Spleen (tissue), 11 donors: ENCODE measurements at regions not wholly inside any gene's neighbourhood (a gene's known extent, or its start where the extent isn't known, plus 50 kb on each side); places are given as distances from the start of the nearest gene placed in this dataset.
A peak's percentile ranks its signal among the peaks of the same experiment; 100 is the strongest.

ENCODE experiments used
- DNase-seq: peaks from one replicate; pipeline ENCODE4 v3.0.0-alpha.2; 2020
- H3K27ac ChIP-seq, 8 donors: fragments of 200-600 bp; sonication (generic) in 7 of 8; 1 replicate in 4 of 8; 2 replicates in 4 of 8; pipeline versions ENCODE4 v1.5.0 to v1.8.0; 2016 to 2021; ENCODE audit warnings: inconsistent platforms in 4 of 8, mild to moderate bottlenecking in 4 of 8, moderate library complexity in 1 of 8
- H3K27me3 ChIP-seq, 7 donors: fragments of 200-600 bp; sonication (generic) in 6 of 7; replicated peaks in 1 of 7; 1 replicate in 4 of 7; 2 replicates in 3 of 7; pipeline versions ENCODE4 v1.5.0 to v1.8.0; 2016 to 2021; ENCODE audit warnings: inconsistent platforms in 3 of 7, mild to moderate bottlenecking in 1 of 7
- H3K36me3 ChIP-seq, 6 donors: fragments of 200-600 bp; sonication (generic) in 5 of 6; 1 replicate in 4 of 6; 2 replicates in 2 of 6; pipeline versions ENCODE4 v1.5.0 to v1.8.0; 2016 to 2021; ENCODE audit warnings: inconsistent platforms in 2 of 6
- H3K4me1 ChIP-seq, 6 donors: fragments of 200-600 bp; sonication (generic) in 5 of 6; 1 replicate in 3 of 6; 2 replicates in 3 of 6; pipeline versions ENCODE4 v1.5.0 to v1.8.0; 2016 to 2021; ENCODE audit warnings: inconsistent platforms in 3 of 6
- H3K4me3 ChIP-seq, 8 donors: fragments of 200-600 bp; sonication (generic) in 7 of 8; 1 replicate in 4 of 8; 2 replicates in 4 of 8; pipeline versions ENCODE4 v1.5.0 to v1.8.0; 2016 to 2021; ENCODE audit warnings: inconsistent platforms in 4 of 8, mild to moderate bottlenecking in 4 of 8, moderate library complexity in 2 of 8
- H3K9me3 ChIP-seq, 8 donors: fragments of 200-600 bp; sonication (generic) in 7 of 8; 1 replicate in 4 of 8; 2 replicates in 4 of 8; pipeline versions ENCODE4 v1.5.0 to v1.8.0; 2016 to 2021; ENCODE audit warnings: inconsistent platforms in 4 of 8
- CTCF ChIP-seq, 11 experiments: fragments of 200-600 bp in 7 of 11; fragments of 450-650 bp in 4 of 11; sonication (generic) in 4 of 11; IDR thresholded peaks in 8 of 11; conservative IDR thresholded peaks in 3 of 11; 1 replicate in 7 of 11; 2 replicates in 4 of 11; pipeline versions ENCODE4 v1.4.0 to v1.8.0; 2016 to 2021; ENCODE audit warnings: antibody characterized with exemption in 11 of 11, inconsistent platforms in 4 of 11, mild to moderate bottlenecking in 1 of 11
- POLR2A ChIP-seq, 3 donors: fragments of 450-650 bp; IDR thresholded peaks; one replicate each; pipeline ENCODE4 v1.5.1; 2017; ENCODE audit warnings: antibody characterized with exemption in 3 of 3, mild to moderate bottlenecking in 1 of 3
- POLR2AphosphoS5 ChIP-seq, 3 donors: sonication (generic); formaldehyde crosslinking; IDR thresholded peaks; one replicate each; pipeline ENCODE4 v1.5.1; 2017; ENCODE audit warnings: antibody characterized with exemption in 3 of 3
- WGBS, 5 donors: extraction: QIAGEN DNeasy Blood & Tissue Kit in 3 of 5; methylation state at CpG; one replicate each; pipeline versions ENCODE4 v1.1.5 to v1.1.7; 2013 to 2018; 5-methylcytosine and 5-hydroxymethylcytosine counted together
- intact Hi-C: fragments of 100-400 bp; cut with DNase I; formaldehyde crosslinking; loops from one replicate; pipeline ENCODE4 v1.15.0; 2023; ENCODE audit warnings: low total_unique reads
- donor health status: healthy with polysubstance abuse.
- donor health status: DM: no; HTN: no; CAD: no; lungs with moderate emphysema.
- donor health status: DM: no; HTN: no; CAD: no.
- donor health status: Bipolar disorder and iron deficiency.
- donor health status: healthy.
- donor health status: DM: no; HTN: no; CAD: no.
- donor health status: DM: yes; HTN: yes; CAD: no.

- WGBS, 5 donors: 92 to 96% (median 95%) methylated on average over 2 of the region's 2 CpGs
- TF ChIP-seq CTCF (IDR thresholded peaks at IDR 0.05 in 8 of 11, conservative IDR thresholded peaks at IDR 0.05 in 3 of 11): no peak
- TF ChIP-seq POLR2AphosphoS5 (IDR thresholded peaks at IDR 0.05): no peak
- TF ChIP-seq POLR2A (IDR thresholded peaks at IDR 0.05): no peak
- intact Hi-C loops: no loop called here
- H3K4me1 ChIP-seq: no peaks in the 10 kb centered on the region
- no peaks in the 10 kb centered on the region for H3K27me3 ChIP-seq
- H3K4me3 ChIP-seq: no peak overlapping the region
- H3K27ac ChIP-seq: no peak overlapping the region
- no peak for DNase-seq
- no peaks in the 10 kb centered on the region for H3K36me3 ChIP-seq
- peaks cover 0 to 8% (median 0%) of the 10 kb centered on the region in 8 donors for H3K9me3 ChIP-seq
Measured at GRCh38 chr2:145088756-145089155, 568.8 kb upstream of the ZEB2 start.

- intact Hi-C loops: no loop called here
- no peak for TF ChIP-seq CTCF (IDR thresholded peaks at IDR 0.05 in 8 of 11, conservative IDR thresholded peaks at IDR 0.05 in 3 of 11)
- no peak for TF ChIP-seq POLR2A (IDR thresholded peaks at IDR 0.05)
- TF ChIP-seq POLR2AphosphoS5 (IDR thresholded peaks at IDR 0.05): no peak
- no peaks in the 10 kb centered on the region for H3K27me3 ChIP-seq
- H3K4me3 ChIP-seq: no peak overlapping the region
- 59 to 71% (median 65%) methylated on average over 3 of the region's 3 CpGs for WGBS, 5 donors
- H3K4me1 ChIP-seq: no peaks in the 10 kb centered on the region
- no peak overlapping the region for H3K27ac ChIP-seq
- H3K36me3 ChIP-seq: no peaks in the 10 kb centered on the region
- peaks cover 0 to 8% (median 0%) of the 10 kb centered on the region in 8 donors for H3K9me3 ChIP-seq
- no peak for DNase-seq
Measured at GRCh38 chr2:145086910-145087309, 567.0 kb upstream of the ZEB2 start.

GRCh38 chr2:145085612-145086011 is 565.7 kb upstream of the ZEB2 start:
- intact Hi-C loops: no loop called here
- Histone ChIP-seq H3K4me3 (no peak overlapping the region), H3K4me1 (no peaks in the 10 kb centered on the region), H3K36me3 (no peaks in the 10 kb centered on the region), H3K27ac (peak overlapping the region in 4 of 8 donors; percentile 9 to 43 (median 24)), H3K9me3 (peaks cover 0 to 6% (median 0%) of the 10 kb centered on the region in 8 donors), H3K27me3 (no peaks in the 10 kb centered on the region)
- 56 to 74% (median 70%) methylated on average over 3 of the region's 3 CpGs for WGBS, 5 donors
- TF ChIP-seq CTCF (IDR thresholded peaks at IDR 0.05 in 8 of 11, conservative IDR thresholded peaks at IDR 0.05 in 3 of 11): no peak
- no peak for TF ChIP-seq POLR2A (IDR thresholded peaks at IDR 0.05)
- no peak for TF ChIP-seq POLR2AphosphoS5 (IDR thresholded peaks at IDR 0.05)
- no peak for DNase-seq

- intact Hi-C loops: no loop called here
- TF ChIP-seq POLR2AphosphoS5 (IDR thresholded peaks at IDR 0.05): no peak
- no peak for TF ChIP-seq POLR2A (IDR thresholded peaks at IDR 0.05)
- TF ChIP-seq CTCF (IDR thresholded peaks at IDR 0.05 in 8 of 11, conservative IDR thresholded peaks at IDR 0.05 in 3 of 11): no peak
- 66 to 79% (median 73%) methylated on average over 1 of the region's 1 CpG for WGBS, 5 donors
- DNase-seq: no peak
- H3K27ac ChIP-seq: no peak overlapping the region
- H3K36me3 ChIP-seq: no peaks in the 10 kb centered on the region
- H3K27me3 ChIP-seq: no peaks in the 10 kb centered on the region
- no peak overlapping the region for H3K4me3 ChIP-seq
- H3K9me3 ChIP-seq: no peaks in the 10 kb centered on the region
- H3K4me1 ChIP-seq: no peaks in the 10 kb centered on the region
Measured at GRCh38 chr2:145080426-145080825, 560.5 kb upstream of the ZEB2 start.
